ENCODE measurements at regions not wholly inside any gene's neighbourhood (a gene's known extent, or its start where the extent isn't known, plus 50 kb on each side); places are given as distances from the start of the nearest gene placed in this dataset.

GRCh38 chr9:90296539-90296938 is 346.1 kb downstream of the DIRAS2 start:
- ChIA-PET CTCF (interaction anchor here (1.5 kb wide), 1 partner anchor 9 kb away, joined by 4 read pairs; no protein-coding TSS in a partner anchor), POLR2A (no interaction called here)
- H3K9me2 ChIP-seq: no peaks in the 10 kb centered on the region
- no peaks in the 10 kb centered on the region for H4K20me1 ChIP-seq (ENCODE audit: insufficient read depth)
- no peak for DNase-seq
- H2AFZ ChIP-seq (ENCODE audit: low read depth): no peak overlapping the region
- H3K4me2 ChIP-seq: no peak overlapping the region
- peaks cover 0 to 14% of the 10 kb centered on the region in 2 experiments; a peak in 2 of 4 replicates for H3K4me1 ChIP-seq (ENCODE audit: control insufficient read depth in 1 of 2, insufficient read depth in 2 of 2, low read depth in 1 of 2, low read length in 1 of 2)
- TF ChIP-seq RFX5 (IDR thresholded peaks at IDR 0.05; ENCODE audit: low read length): no peak
- H3K27me3 ChIP-seq (ENCODE audit: insufficient read depth): no peaks in the 10 kb centered on the region
- no peaks in the 10 kb centered on the region for H3K79me2 ChIP-seq (ENCODE audit: insufficient read depth)
- H3K4me3 ChIP-seq (ENCODE audit: low read depth in 2 of 2, low read length in 1 of 2): no peak overlapping the region
- WGBS (ENCODE audit: low lambda C conversion rate): 44% methylated on average over 6 of the region's 6 CpGs
- no peaks in the 10 kb centered on the region for H3K36me3 ChIP-seq (replicated peaks in 1 of 2; ENCODE audit: control insufficient read depth in 1 of 2, insufficient read depth in 2 of 2, low read length in 1 of 2)
- no peak overlapping the region for H3K27ac ChIP-seq (ENCODE audit: low read depth in 2 of 2, low read length in 1 of 2)
- H3K9ac ChIP-seq: no peak overlapping the region
- H3F3A ChIP-seq (replicated peaks; ENCODE audit: insufficient read depth): no peaks in the 10 kb centered on the region
- no peaks in the 10 kb centered on the region for H3K9me3 ChIP-seq

- no peaks in the 10 kb centered on the region for H3K79me2 ChIP-seq (ENCODE audit: insufficient read depth)
- ChIA-PET CTCF (interaction anchor here (1.1 kb wide), 1 partner anchor 36 kb away, joined by 3 read pairs; no protein-coding TSS in a partner anchor), POLR2A (no interaction called here)
- no peaks in the 10 kb centered on the region for H3K36me3 ChIP-seq (replicated peaks in 1 of 2; ENCODE audit: control insufficient read depth in 1 of 2, insufficient read depth in 2 of 2, low read length in 1 of 2)
- no peak for DNase-seq
- no peak for TF ChIP-seq CHD2 (IDR thresholded peaks at IDR 0.05; ENCODE audit: low read length, partially characterized antibody)
- no peak for TF ChIP-seq IRF3 (IDR thresholded peaks at IDR 0.05; ENCODE audit: low read depth, low read length)
- no peak for TF ChIP-seq NRF1 (IDR thresholded peaks at IDR 0.05; ENCODE audit: low read depth, low read length)
- no peak for TF ChIP-seq USF1 (IDR thresholded peaks at IDR 0.05; ENCODE audit: borderline replicate concordance, low read depth)
- no peak for TF ChIP-seq POLR2AphosphoS5 (IDR thresholded peaks at IDR 0.05; ENCODE audit: low read depth, low read length)
- no peak for TF ChIP-seq FOXJ3 (CRISPR knock-in tag; IDR thresholded peaks at IDR 0.05)
- no peak for TF ChIP-seq TEAD4 (IDR thresholded peaks at IDR 0.05; ENCODE audit: borderline replicate concordance, insufficient read depth)
- TF ChIP-seq RCOR1 (IDR thresholded peaks at IDR 0.05; ENCODE audit: low read length): no peak
- no peak for TF ChIP-seq USF2 (IDR thresholded peaks at IDR 0.05; ENCODE audit: borderline replicate concordance, low read depth, low read length)
- no peak for TF ChIP-seq YY1 (IDR thresholded peaks at IDR 0.05; ENCODE audit: low read depth)
- TF ChIP-seq EZH2phosphoT487 (IDR thresholded peaks at IDR 0.05; ENCODE audit: borderline replicate concordance, low read depth): no peak
- no peak for TF ChIP-seq REST (IDR thresholded peaks at IDR 0.05; ENCODE audit: low read depth, low read length)
- H4K20me1 ChIP-seq (ENCODE audit: insufficient read depth): no peaks in the 10 kb centered on the region
- no peaks in the 10 kb centered on the region for H3K9me3 ChIP-seq
- H3F3A ChIP-seq (replicated peaks; ENCODE audit: insufficient read depth): no peaks in the 10 kb centered on the region
- no peak overlapping the region for H2AFZ ChIP-seq (ENCODE audit: low read depth)
- H3K9ac ChIP-seq: no peak overlapping the region
- peaks cover 0 to 19% of the 10 kb centered on the region in 2 experiments; a peak in 2 of 4 replicates for H3K4me1 ChIP-seq (ENCODE audit: control insufficient read depth in 1 of 2, insufficient read depth in 2 of 2, low read depth in 1 of 2, low read length in 1 of 2)
- peak overlapping the region in 1 of 2 experiments; percentile 34; a peak in 1 of 4 replicates for H3K27ac ChIP-seq (ENCODE audit: low read depth in 2 of 2, low read length in 1 of 2)
- no peaks in the 10 kb centered on the region for H3K27me3 ChIP-seq (ENCODE audit: insufficient read depth)
- H3K4me3 ChIP-seq (ENCODE audit: low read depth in 2 of 2, low read length in 1 of 2): no peak overlapping the region
- WGBS (ENCODE audit: low lambda C conversion rate): 66% methylated on average over 5 of the region's 5 CpGs
- no peaks in the 10 kb centered on the region for H3K9me2 ChIP-seq
- no peak overlapping the region for H3K4me2 ChIP-seq
These were observed 342.7 kb downstream of the DIRAS2 start for GRCh38 chr9:90299968-90300367.

All from SK-N-SH (cell line).